Prostate gland (tissue), 2 donors: ENCODE measurements at regions not wholly inside any gene's neighbourhood (a gene's known extent, or its start where the extent isn't known, plus 50 kb on each side); places are given as distances from the start of the nearest gene placed in this dataset.

Experiments
- POLR2A ChIP-seq: fragments of 450-650 bp; IDR thresholded peaks from one replicate; pipeline ENCODE4 v1.6.1; 2016; ENCODE audit warnings: antibody characterized with exemption, mild to moderate bottlenecking
- POLR2AphosphoS5 ChIP-seq: sonication (generic); formaldehyde crosslinking; IDR thresholded peaks from one replicate; pipeline ENCODE4 v1.6.1; 2017; ENCODE audit warnings: antibody characterized with exemption
- TF ChIP-seq, protein P1 (sequence below), 4 experiments: fragments of 200-600 bp in 2 of 4; fragments of 450-650 bp in 2 of 4; sonication (generic) in 2 of 4; IDR thresholded peaks; 1 replicate in 3 of 4; 2 replicates in 1 of 4; pipeline ENCODE4 v1.5.1; 2016 to 2019; ENCODE audit warnings: antibody characterized with exemption in 4 of 4, mild to moderate bottlenecking in 2 of 4, moderate library complexity in 2 of 4

- TF ChIP-seq, protein P1, sequence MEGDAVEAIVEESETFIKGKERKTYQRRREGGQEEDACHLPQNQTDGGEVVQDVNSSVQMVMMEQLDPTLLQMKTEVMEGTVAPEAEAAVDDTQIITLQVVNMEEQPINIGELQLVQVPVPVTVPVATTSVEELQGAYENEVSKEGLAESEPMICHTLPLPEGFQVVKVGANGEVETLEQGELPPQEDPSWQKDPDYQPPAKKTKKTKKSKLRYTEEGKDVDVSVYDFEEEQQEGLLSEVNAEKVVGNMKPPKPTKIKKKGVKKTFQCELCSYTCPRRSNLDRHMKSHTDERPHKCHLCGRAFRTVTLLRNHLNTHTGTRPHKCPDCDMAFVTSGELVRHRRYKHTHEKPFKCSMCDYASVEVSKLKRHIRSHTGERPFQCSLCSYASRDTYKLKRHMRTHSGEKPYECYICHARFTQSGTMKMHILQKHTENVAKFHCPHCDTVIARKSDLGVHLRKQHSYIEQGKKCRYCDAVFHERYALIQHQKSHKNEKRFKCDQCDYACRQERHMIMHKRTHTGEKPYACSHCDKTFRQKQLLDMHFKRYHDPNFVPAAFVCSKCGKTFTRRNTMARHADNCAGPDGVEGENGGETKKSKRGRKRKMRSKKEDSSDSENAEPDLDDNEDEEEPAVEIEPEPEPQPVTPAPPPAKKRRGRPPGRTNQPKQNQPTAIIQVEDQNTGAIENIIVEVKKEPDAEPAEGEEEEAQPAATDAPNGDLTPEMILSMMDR (IDR thresholded peaks at IDR 0.05) = peak in 3 of 4 experiments; percentile 40 to 54 (median 50)
- no peak for TF ChIP-seq POLR2AphosphoS5
- TF ChIP-seq POLR2A = no peak
Observed at GRCh38 chr16:48054881-48055601, 100.8 kb downstream of the ABCC12 start.
